SK-N-SH (cell line): ENCODE measurements at regions not wholly inside any gene's neighbourhood (a gene's known extent, or its start where the extent isn't known, plus 50 kb on each side); places are given as distances from the start of the nearest gene placed in this dataset.

Experiments
- CTCF ChIA-PET: fragments of 300-600, 350-600 bp; formaldehyde crosslinking; extraction: SDS; loops from one replicate; lab custom pipeline; 2021; lab: Yijun Ruan, JAX
- POLR2A ChIA-PET: fragments of 350-600 bp; sonication (Branson Sonifier 250); formaldehyde crosslinking; extraction: SDS; loops from one replicate; lab custom pipeline; 2020; ENCODE audit warnings: antibody characterized with exemption, inconsistent platforms; lab: Yijun Ruan, JAX
- DNase-seq: peaks from one replicate; pipeline ENCODE4 v3.0.0; 2012
- H2AFZ ChIP-seq: fragments of 200-600 bp; sonication (generic); 2 replicates; pipeline ENCODE4 v1.8.1; 2016; ENCODE audit warnings: antibody characterized with exemption, mild to moderate bottlenecking, low read depth
- H3F3A ChIP-seq: fragments of 200-600 bp; sonication (generic); replicated peaks from 2 replicates; pipeline ENCODE3; 2016; ENCODE audit warnings: antibody characterized with exemption, mild to moderate bottlenecking; ENCODE audit not compliant: insufficient read depth
- H3K27ac ChIP-seq, 2 experiments: fragments of 200-500 bp in 1 of 2; fragments of 200-600 bp in 1 of 2; sonication (Bioruptor generic) in 1 of 2; sonication (generic), shearing (Covaris generic) in 1 of 2; 2 replicates each; pipeline versions ENCODE4 v1.5.1 to v1.6.1; 2014 to 2016; ENCODE audit warnings: low read depth in 2 of 2, inconsistent platforms in 1 of 2, low read length in 1 of 2, mild to moderate bottlenecking in 1 of 2, mixed read lengths in 1 of 2
- H3K27me3 ChIP-seq: fragments of 200-600 bp; sonication (generic), shearing (Covaris generic); 2 replicates; pipeline ENCODE4 v1.6.1; 2016; ENCODE audit warnings: mixed run types; ENCODE audit not compliant: insufficient read depth
- H3K36me3 ChIP-seq, 2 experiments: fragments of 200-500 bp in 1 of 2; fragments of 200-600 bp in 1 of 2; sonication (Bioruptor generic) in 1 of 2; sonication (generic) in 1 of 2; replicated peaks in 1 of 2; 2 replicates each; pipeline versions ENCODE3 to v1.5.1; 2014 to 2016; ENCODE audit warnings: low read length in 1 of 2, mild to moderate bottlenecking in 1 of 2; ENCODE audit not compliant: insufficient read depth in 2 of 2, control insufficient read depth in 1 of 2
- H3K4me1 ChIP-seq, 2 experiments: fragments of 200-500 bp in 1 of 2; fragments of 200-600 bp in 1 of 2; sonication (Bioruptor generic) in 1 of 2; sonication (generic), shearing (Covaris generic) in 1 of 2; 2 replicates each; pipeline versions ENCODE4 v1.5.1 to v1.6.1; 2014 to 2016; ENCODE audit warnings: low read depth in 1 of 2, low read length in 1 of 2, mixed run types in 1 of 2; ENCODE audit not compliant: insufficient read depth in 2 of 2, control insufficient read depth in 1 of 2
- H3K4me2 ChIP-seq: fragments of 200-600 bp; sonication (generic), shearing (Covaris generic); 2 replicates; pipeline ENCODE4 v1.6.1; 2017; ENCODE audit warnings: mixed run types
- H3K4me3 ChIP-seq, 2 experiments: fragments of 200-500 bp in 1 of 2; fragments of 200-600 bp in 1 of 2; sonication (Bioruptor generic) in 1 of 2; sonication (generic), shearing (Covaris generic) in 1 of 2; 2 replicates each; pipeline versions ENCODE4 v1.5.1 to v1.8.1; 2014 to 2016; ENCODE audit warnings: low read depth in 2 of 2, inconsistent platforms in 1 of 2, low read length in 1 of 2, mild to moderate bottlenecking in 1 of 2, mixed read lengths in 1 of 2, moderate library complexity in 1 of 2
- H3K79me2 ChIP-seq: fragments of 200-600 bp; sonication (generic); 2 replicates; pipeline ENCODE4 v1.8.1; 2017; ENCODE audit warnings: mild to moderate bottlenecking; ENCODE audit not compliant: insufficient read depth
- H3K9ac ChIP-seq: fragments of 200-600 bp; sonication (generic); 2 replicates; pipeline ENCODE4 v1.6.1; 2017; ENCODE audit warnings: mixed run types
- H3K9me2 ChIP-seq: fragments of 200-600 bp; sonication (generic); 2 replicates; pipeline ENCODE4 v1.6.1; 2017; ENCODE audit warnings: mixed run types
- H3K9me3 ChIP-seq: fragments of 200-600 bp; sonication (generic); 2 replicates; pipeline ENCODE4 v1.6.1; 2017; ENCODE audit warnings: mixed run types, mild to moderate bottlenecking, moderate library complexity
- H4K20me1 ChIP-seq: fragments of 200-600 bp; sonication (generic); 2 replicates; pipeline ENCODE4 v1.6.1; 2017; ENCODE audit warnings: mild to moderate bottlenecking, mixed run types; ENCODE audit not compliant: insufficient read depth
- ELF1 ChIP-seq: IDR thresholded peaks from 2 replicates; pipeline ENCODE4 v1.4.0; 2012
- EP300 ChIP-seq, 2 experiments: IDR thresholded peaks; 2 replicates each; pipeline versions ENCODE4 v1.4.0 to v1.6.1; 2012; ENCODE audit warnings: borderline replicate concordance in 1 of 2, low read depth in 1 of 2, low read length in 1 of 2
- EZH2phosphoT487 ChIP-seq: fragments of 200-600 bp; sonication (generic); IDR thresholded peaks from 2 replicates; pipeline ENCODE4 v1.6.1; 2017; ENCODE audit warnings: low read depth, mixed run types, mild to moderate bottlenecking, antibody characterized with exemption, moderate library complexity, borderline replicate concordance
- GATA2 ChIP-seq: sonication (generic); formaldehyde crosslinking; IDR thresholded peaks from 2 replicates; pipeline ENCODE4 v1.5.0; 2020; ENCODE audit warnings: mild to moderate bottlenecking, missing genetic modification reagents
- IRF3 ChIP-seq: fragments of 150-350 bp; IDR thresholded peaks from 2 replicates; pipeline ENCODE4 v1.6.1; 2016; ENCODE audit warnings: mild to moderate bottlenecking, low read depth, low read length
- SMC3 ChIP-seq: IDR thresholded peaks from 2 replicates; pipeline ENCODE4 v1.6.1; 2012; ENCODE audit warnings: low read depth, low read length, improper control_type of control experiment
- TEAD4 ChIP-seq: IDR thresholded peaks from 2 replicates; pipeline ENCODE4 v1.4.0; 2012; ENCODE audit warnings: mild to moderate bottlenecking, borderline replicate concordance; ENCODE audit not compliant: insufficient read depth
- YY1 ChIP-seq: IDR thresholded peaks from 2 replicates; pipeline ENCODE4 v1.4.0; 2012; ENCODE audit warnings: low read depth, mild to moderate bottlenecking
- ZBTB33 ChIP-seq: IDR thresholded peaks from 2 replicates; pipeline ENCODE4 v1.4.0; 2012; ENCODE audit warnings: low read depth, borderline replicate concordance
- WGBS: methylation state at CpG from one replicate; pipeline ENCODE4 v1.1.6; 2017; ENCODE audit warnings: low lambda C conversion rate; 5-methylcytosine and 5-hydroxymethylcytosine counted together

DNA sequence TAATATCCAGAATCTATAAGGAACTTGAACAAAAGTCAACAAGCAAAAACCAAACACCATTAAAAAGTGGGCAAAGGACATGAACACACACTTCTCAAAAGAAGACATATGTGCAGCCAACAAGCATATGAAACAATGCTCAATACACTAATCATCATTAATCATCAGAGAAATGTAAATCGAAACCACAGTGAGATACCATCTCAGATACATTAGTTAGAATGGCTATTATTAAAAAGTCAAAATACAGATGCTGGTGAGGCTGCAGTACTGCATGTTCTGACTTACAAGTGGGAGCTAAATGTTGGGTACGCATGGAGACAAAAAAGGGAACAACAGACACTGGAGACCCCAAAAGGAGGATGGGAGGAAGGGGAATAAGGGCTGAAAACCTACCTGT lies 67.1 kb downstream of the BLTP3B start:
- Histone ChIP-seq H3K9me3 (no peaks in the 10 kb centered on the region), H3K27me3 (no peaks in the 10 kb centered on the region), H3K4me2 (no peak overlapping the region), H3K4me1 (no peaks in the 10 kb centered on the region), H2AFZ (no peak overlapping the region), H3K9me2 (no peaks in the 10 kb centered on the region), H3K36me3 (peaks cover 0 to 47% of the 10 kb centered on the region in 2 experiments), H3K79me2 (no peaks in the 10 kb centered on the region), H4K20me1 (no peaks in the 10 kb centered on the region), H3F3A (no peaks in the 10 kb centered on the region), H3K27ac (no peak overlapping the region), H3K4me3 (no peak overlapping the region), H3K9ac (no peak overlapping the region)
- DNase-seq: no peak
- TF ChIP-seq YY1 (no peak), EP300 (IDR thresholded peaks at IDR 0.05; ENCODE audit: borderline replicate concordance in 1 of 2, low read depth in 1 of 2, low read length in 1 of 2) (no peak), ELF1 (no peak), GATA2 (CRISPR knock-in tag) (no peak)
- ChIA-PET POLR2A (no interaction called here), CTCF (no interaction called here)
- WGBS: 83% methylated on average over 2 of the region's 2 CpGs

GRCh38 chr12:100069795-100070194 lies 72.9 kb downstream of the BLTP3B start:
- no peak for DNase-seq
- Histone ChIP-seq H3F3A (no peaks in the 10 kb centered on the region), H3K9me2 (no peaks in the 10 kb centered on the region), H3K9ac (no peak overlapping the region), H3K4me1 (no peaks in the 10 kb centered on the region), H4K20me1 (no peaks in the 10 kb centered on the region), H3K4me3 (no peak overlapping the region), H3K79me2 (peaks cover 8% of the 10 kb centered on the region), H3K27me3 (no peaks in the 10 kb centered on the region), H2AFZ (no peak overlapping the region), H3K4me2 (no peak overlapping the region), H3K9me3 (0 out of 2 replicates have a peak, but pooled peaks cover 6% of the 10 kb centered on the region), H3K36me3 (peaks cover 0 to 66% of the 10 kb centered on the region in 2 experiments), H3K27ac (no peak overlapping the region)
- POLR2A ChIA-PET: no interaction called here
- CTCF ChIA-PET: no interaction called here
- WGBS: 89% methylated on average over 1 of the region's 1 CpG
- TF ChIP-seq SMC3 (no peak), TEAD4 (no peak), EZH2phosphoT487 (no peak), ZBTB33 (no peak), IRF3 (no peak)
